IMR-90 (cell line): ENCODE measurements at regions not wholly inside any gene's neighbourhood (a gene's known extent, or its start where the extent isn't known, plus 50 kb on each side); places are given as distances from the start of the nearest gene placed in this dataset.

ENCODE experiments used
- ATAC-seq: fragments of 200-7000 bp; cut with Tn5 transposase; 2 replicates; pipeline ENCODE4 v1.9.1; 2020; ENCODE audit warnings: low read depth, mild to moderate bottlenecking, moderate library complexity
- BruUV-seq: library from RNA; stranded (reverse); fragments of 400-500 nt; replicated peaks from 2 replicates; lab custom pipeline; 2021; lab: Mats Ljungman, UMichigan
- CTCF ChIA-PET: fragments of 300-600 bp; formaldehyde crosslinking; extraction: SDS; loops from one replicate; lab custom pipeline; 2021; ENCODE audit warnings: antibody characterized with exemption; lab: Yijun Ruan, JAX
- POLR2A ChIA-PET: fragments of 300-600 bp; sonication (Branson Sonifier 250); formaldehyde crosslinking; loops from one replicate; lab custom pipeline; 2022; ENCODE audit warnings: antibody characterized with exemption; ENCODE audit not compliant: unreplicated experiment; lab: Charles Lee
- DNase-seq: peaks from one replicate; pipeline ENCODE4 v3.0.0; 2013
- H2AFZ ChIP-seq: replicated peaks from 2 replicates; pipeline ENCODE3; 2013; ENCODE audit warnings: low read length, mild to moderate bottlenecking; ENCODE audit not compliant: poor library complexity
- H2AK5ac ChIP-seq: 2 replicates; pipeline ENCODE4 v1.6.1; 2013; ENCODE audit warnings: low read depth, low read length, inconsistent platforms
- H2AK9ac ChIP-seq: replicated peaks from 2 replicates; pipeline ENCODE3; 2013; ENCODE audit warnings: mild to moderate bottlenecking, low read depth, low read length, moderate library complexity; ENCODE audit not compliant: poor library complexity
- H2BK120ac ChIP-seq: 2 replicates; pipeline ENCODE4 v1.6.1; 2013; ENCODE audit warnings: low read depth, low read length, inconsistent platforms
- H2BK15ac ChIP-seq: 3 replicates; pipeline ENCODE4 v1.6.1; 2013; ENCODE audit warnings: low read depth, low read length, inconsistent platforms
- H2BK20ac ChIP-seq: 2 replicates; pipeline ENCODE4 v1.6.1; 2013; ENCODE audit warnings: low read depth, mild to moderate bottlenecking, inconsistent platforms, low read length, moderate library complexity
- H2BK5ac ChIP-seq: 2 replicates; pipeline ENCODE4 v1.6.1; 2013; ENCODE audit warnings: mild to moderate bottlenecking, low read depth, low read length, inconsistent platforms; ENCODE audit not compliant: poor library complexity, severe bottlenecking
- H3K14ac ChIP-seq: replicated peaks from 2 replicates; pipeline ENCODE4 v1.6.1; 2013; ENCODE audit warnings: low read depth, low read length, inconsistent platforms
- H3K18ac ChIP-seq: 2 replicates; pipeline ENCODE4 v1.6.1; 2013; ENCODE audit warnings: low read depth, low read length, control low read depth
- H3K23ac ChIP-seq: 2 replicates; pipeline ENCODE4 v1.6.1; 2013; ENCODE audit warnings: low read depth, low read length, inconsistent platforms
- H3K27ac ChIP-seq: 2 replicates; pipeline ENCODE4 v1.5.1; 2013; ENCODE audit warnings: mild to moderate bottlenecking, control low read depth, low read length; ENCODE audit not compliant: insufficient read depth
- H3K27me3 ChIP-seq: 2 replicates; pipeline ENCODE4 v1.6.1; 2013; ENCODE audit warnings: low read length; ENCODE audit not compliant: control insufficient read depth, insufficient read depth
- H3K36me3 ChIP-seq: 2 replicates; pipeline ENCODE4 v1.6.1; 2013; ENCODE audit warnings: low read length, mixed read lengths; ENCODE audit not compliant: control insufficient read depth, insufficient read depth
- H3K4ac ChIP-seq: 2 replicates; pipeline ENCODE4 v1.6.1; 2013; ENCODE audit warnings: low read depth, low read length, inconsistent platforms
- H3K4me1 ChIP-seq: 2 replicates; pipeline ENCODE4 v1.6.1; 2013; ENCODE audit warnings: low read length, mixed read lengths; ENCODE audit not compliant: control insufficient read depth, insufficient read depth
- H3K4me2 ChIP-seq: 2 replicates; pipeline ENCODE4 v1.6.1; 2013; ENCODE audit warnings: low read depth, mild to moderate bottlenecking, control low read depth, low read length, moderate library complexity
- H3K4me3 ChIP-seq: 2 replicates; pipeline ENCODE4 v1.5.1; 2013; ENCODE audit warnings: low read depth, mild to moderate bottlenecking, control low read depth, low read length, moderate library complexity; ENCODE audit not compliant: insufficient read depth
- H3K56ac ChIP-seq: 2 replicates; pipeline ENCODE4 v1.6.1; 2013; ENCODE audit warnings: low read length, inconsistent platforms; ENCODE audit not compliant: insufficient read depth; ENCODE audit errors: extremely low read depth
- H3K79me1 ChIP-seq, 2 experiments: 2 replicates each; pipeline ENCODE4 v1.6.1; 2013; ENCODE audit warnings: low read length in 2 of 2, inconsistent platforms in 1 of 2, low read depth in 1 of 2
- H3K9ac ChIP-seq: 2 replicates; pipeline ENCODE4 v1.6.1; 2013; ENCODE audit warnings: low read depth, low read length, control low read depth
- H3K9me1 ChIP-seq: 2 replicates; pipeline ENCODE4 v1.6.1; 2013; ENCODE audit warnings: low read length, inconsistent platforms; ENCODE audit not compliant: insufficient read depth
- H3K9me3 ChIP-seq: 2 replicates; pipeline ENCODE4 v1.6.1; 2013; ENCODE audit warnings: low read length; ENCODE audit not compliant: control insufficient read depth, insufficient read depth
- H4K20me1 ChIP-seq: 2 replicates; pipeline ENCODE4 v1.6.1; 2013; ENCODE audit warnings: low read length, inconsistent platforms; ENCODE audit not compliant: insufficient read depth
- H4K5ac ChIP-seq: 2 replicates; pipeline ENCODE4 v1.6.1; 2013; ENCODE audit warnings: mild to moderate bottlenecking, low read depth, low read length, control low read depth
- H4K8ac ChIP-seq, 2 experiments: 2 replicates each; pipeline ENCODE4 v1.6.1; 2013; ENCODE audit warnings: low read depth in 2 of 2, low read length in 2 of 2, control low read depth in 1 of 2, inconsistent platforms in 1 of 2
- H4K91ac ChIP-seq: 2 replicates; pipeline ENCODE4 v1.6.1; 2013; ENCODE audit warnings: low read depth, low read length, inconsistent platforms; ENCODE audit not compliant: insufficient read depth
- MAZ ChIP-seq: IDR thresholded peaks from 2 replicates; pipeline ENCODE4 v1.6.1; 2012; ENCODE audit warnings: low read depth, mild to moderate bottlenecking, low read length, improper control_type of control experiment, moderate library complexity, borderline replicate concordance
- WGBS, 2 experiments: methylation state at CpG; one replicate each; pipeline versions ENCODE4 v1.1.5 to v1.1.7; 2013; ENCODE audit warnings: missing lambda C conversion rate in 2 of 2; ENCODE audit not compliant: insufficient read length in 1 of 2; ENCODE audit errors: extremely low coverage in 2 of 2; 5-methylcytosine and 5-hydroxymethylcytosine counted together
- dilution Hi-C: fragments of 300-500 bp; cut with HindIII; formaldehyde crosslinking; loops from one replicate; pipeline ENCODE4 v1.14.3; 2018; ENCODE audit warnings: low sequenced_read_pairs; ENCODE audit not compliant: unreplicated experiment
- in situ Hi-C: fragments of 300-500 bp; cut with MboI; formaldehyde crosslinking; loops from 3 replicates; pipeline ENCODE4 v1.14.3; 2019; ENCODE audit warnings: low sequenced_read_pairs, inconsistent platforms, mixed read lengths
- intact Hi-C: fragments of 100-400 bp; cut with micrococcal nuclease; formaldehyde crosslinking; loops from 2 replicates; pipeline ENCODE4 v1.10.0; 2022

- in situ Hi-C loops = no loop called here
- H2BK5ac ChIP-seq = no peak overlapping the region
- no peak overlapping the region for H4K91ac ChIP-seq
- dilution Hi-C loops = no loop called here
- H3K56ac ChIP-seq = no peak overlapping the region
- no peak for ATAC-seq
- H3K36me3 ChIP-seq = no peaks in the 10 kb centered on the region
- no TSS peak for BruUV-seq
- ChIA-PET CTCF (no interaction called here), POLR2A (no interaction called here)
- H3K79me1 ChIP-seq = no peaks in the 10 kb centered on the region
- no peaks in the 10 kb centered on the region for H3K9me1 ChIP-seq
- intact Hi-C loops = no loop called here
- H3K4me2 ChIP-seq = no peak overlapping the region
- no peak overlapping the region for H3K23ac ChIP-seq
- H4K8ac ChIP-seq = no peak overlapping the region
- H3K27ac ChIP-seq = no peak overlapping the region
- H2AK5ac ChIP-seq = no peak overlapping the region
- H2BK120ac ChIP-seq = no peak overlapping the region
- H3K4ac ChIP-seq = no peak overlapping the region
- H2BK20ac ChIP-seq = no peak overlapping the region
- no peak overlapping the region for H3K18ac ChIP-seq
- H2AFZ ChIP-seq = no peak overlapping the region
- no peak overlapping the region for H2AK9ac ChIP-seq
- H3K27me3 ChIP-seq = no peaks in the 10 kb centered on the region
- no peak overlapping the region for H3K4me3 ChIP-seq
- H3K9me3 ChIP-seq = peaks cover 2% of the 10 kb centered on the region
- no peak for DNase-seq
- WGBS, 2 experiments = no CpG with 5 or more reads among the region's 4 CpGs
- H4K20me1 ChIP-seq = no peaks in the 10 kb centered on the region
- no peaks in the 10 kb centered on the region for H3K4me1 ChIP-seq
- no peak overlapping the region for H2BK15ac ChIP-seq
- H3K14ac ChIP-seq = no peak overlapping the region
- no peak overlapping the region for H4K5ac ChIP-seq
- no peak overlapping the region for H3K9ac ChIP-seq
- no peak for TF ChIP-seq MAZ
These were observed 591.2 kb downstream of the RNF144A start for GRCh38 chr2:7508296-7508943.
